ENCODE measurements at regions not wholly inside any gene's neighbourhood (a gene's known extent, or its start where the extent isn't known, plus 50 kb on each side); places are given as distances from the start of the nearest gene placed in this dataset.

DNA sequence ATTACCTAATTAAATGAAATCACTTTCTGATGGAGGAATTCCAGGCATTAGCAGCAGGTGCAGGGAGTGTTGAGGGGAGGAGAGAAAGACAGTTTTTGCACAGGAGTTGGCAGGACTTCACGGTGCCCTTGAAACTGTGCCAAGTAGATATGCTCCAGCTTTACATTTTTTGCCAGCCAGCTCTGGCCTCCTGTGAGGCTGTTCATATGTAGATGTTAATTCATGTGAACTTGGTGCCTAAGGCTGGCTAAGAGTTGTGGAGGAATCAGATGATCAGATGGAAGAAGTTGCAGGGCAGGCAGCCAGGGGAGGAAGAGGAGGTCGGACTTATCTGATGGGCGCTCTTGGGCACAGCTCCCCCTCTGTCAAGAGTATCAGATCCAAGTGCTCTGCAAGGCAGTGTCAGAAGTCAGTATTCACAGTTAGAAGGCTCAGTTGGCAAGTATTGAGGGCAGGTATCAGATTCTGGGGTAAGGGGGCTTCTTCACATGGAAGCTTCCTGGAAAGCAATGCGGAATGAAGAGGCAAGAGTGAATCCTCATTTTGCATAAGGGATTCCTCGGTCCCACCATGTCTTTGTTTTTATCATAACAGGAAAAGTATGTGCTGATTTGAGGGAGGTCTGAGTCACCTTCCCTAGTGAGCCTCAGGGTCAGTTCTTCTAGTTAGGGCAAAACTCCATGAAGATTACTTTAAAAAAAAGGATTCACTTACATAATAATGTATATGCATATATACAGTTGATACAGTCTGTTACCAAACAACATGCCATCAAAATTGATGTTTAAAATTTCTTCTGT lies 172.6 kb upstream of the UMPS start:
- TF ChIP-seq, protein P1, sequence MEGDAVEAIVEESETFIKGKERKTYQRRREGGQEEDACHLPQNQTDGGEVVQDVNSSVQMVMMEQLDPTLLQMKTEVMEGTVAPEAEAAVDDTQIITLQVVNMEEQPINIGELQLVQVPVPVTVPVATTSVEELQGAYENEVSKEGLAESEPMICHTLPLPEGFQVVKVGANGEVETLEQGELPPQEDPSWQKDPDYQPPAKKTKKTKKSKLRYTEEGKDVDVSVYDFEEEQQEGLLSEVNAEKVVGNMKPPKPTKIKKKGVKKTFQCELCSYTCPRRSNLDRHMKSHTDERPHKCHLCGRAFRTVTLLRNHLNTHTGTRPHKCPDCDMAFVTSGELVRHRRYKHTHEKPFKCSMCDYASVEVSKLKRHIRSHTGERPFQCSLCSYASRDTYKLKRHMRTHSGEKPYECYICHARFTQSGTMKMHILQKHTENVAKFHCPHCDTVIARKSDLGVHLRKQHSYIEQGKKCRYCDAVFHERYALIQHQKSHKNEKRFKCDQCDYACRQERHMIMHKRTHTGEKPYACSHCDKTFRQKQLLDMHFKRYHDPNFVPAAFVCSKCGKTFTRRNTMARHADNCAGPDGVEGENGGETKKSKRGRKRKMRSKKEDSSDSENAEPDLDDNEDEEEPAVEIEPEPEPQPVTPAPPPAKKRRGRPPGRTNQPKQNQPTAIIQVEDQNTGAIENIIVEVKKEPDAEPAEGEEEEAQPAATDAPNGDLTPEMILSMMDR (IDR thresholded peaks at IDR 0.05; ENCODE audit: insufficient read depth, low read length, poor library complexity, severe bottlenecking) = no peak
- TF ChIP-seq EZH2phosphoT487 (conservative IDR thresholded peaks at IDR 0.05; ENCODE audit: low read length) = no peak

Data from SU-DHL-6 (cell line).